GM12878 (cell line): ENCODE measurements at regions not wholly inside any gene's neighbourhood (a gene's known extent, or its start where the extent isn't known, plus 50 kb on each side); places are given as distances from the start of the nearest gene placed in this dataset.
"Not testable (repeated sequence)": the region's sequence is repeated elsewhere in the genome, so short reads cannot be mapped to it uniquely, and the experiment has no call there.

Source experiments
- ATAC-seq: fragments of 200-7000 bp; cut with Tn5 transposase; 3 replicates; pipeline ENCODE4 v1.9.1; 2020; ENCODE audit warnings: mild to moderate bottlenecking, moderate library complexity
- BruUV-seq: library from RNA; stranded (reverse); fragments of 400-500 nt; replicated peaks from 2 replicates; lab custom pipeline; 2021; lab: Mats Ljungman, UMichigan
- CTCF ChIA-PET: fragments of 300-600 bp; sonication (Branson Sonifier 250); formaldehyde crosslinking; extraction: SDS; loops from one replicate; lab custom pipeline; 2021; ENCODE audit warnings: inconsistent platforms; lab: Yijun Ruan, JAX
- POLR2A ChIA-PET: fragments of 350-600 bp; formaldehyde crosslinking; extraction: SDS; loops from one replicate; lab custom pipeline; 2021; ENCODE audit warnings: inconsistent platforms; lab: Charles Lee
- RAD21 ChIA-PET: fragments of 300-600 bp; sonication (Branson Sonifier 250); formaldehyde crosslinking; loops from one replicate; lab custom pipeline; 2023; ENCODE audit warnings: antibody characterized with exemption; ENCODE audit not compliant: unreplicated experiment; lab: Charles Lee
- SMC1A ChIA-PET: fragments of 300-600 bp; sonication (Branson Sonifier 250); formaldehyde crosslinking; loops from one replicate; lab custom pipeline; 2023; ENCODE audit not compliant: unreplicated experiment, uncharacterized antibody; lab: Charles Lee
- DNase-seq: peaks from one replicate; pipeline ENCODE4 v3.0.0-alpha.2; 2011; ENCODE audit warnings: low read depth, low spot score
- FAIRE-seq: peaks from 3 replicates; lab custom pipeline; 2011; peaks lifted over from hg19 to GRCh38; lab: Jason Lieb, UNC
- H2AFZ ChIP-seq: 2 replicates; pipeline ENCODE4 v1.6.0; 2011; ENCODE audit warnings: low read depth, low read length, control low read depth; ENCODE audit not compliant: control insufficient read depth
- H3K27ac ChIP-seq: 2 replicates; pipeline ENCODE4 v1.5.1; 2011; ENCODE audit warnings: control low read depth; ENCODE audit not compliant: control insufficient read depth, insufficient read depth
- H3K27me3 ChIP-seq, 2 experiments: replicated peaks in 1 of 2; 2 replicates each; pipeline versions ENCODE4 v1.6.0 to v1.6.1; 2011; ENCODE audit warnings: low read length in 1 of 2; ENCODE audit not compliant: control insufficient read depth in 2 of 2, insufficient read depth in 2 of 2
- H3K36me3 ChIP-seq, 2 experiments: 2 replicates each; pipeline ENCODE4 v1.5.1; 2011; ENCODE audit warnings: low read length in 1 of 2; ENCODE audit not compliant: control insufficient read depth in 2 of 2, insufficient read depth in 2 of 2
- H3K4me1 ChIP-seq: 2 replicates; pipeline ENCODE4 v1.6.1; 2011; ENCODE audit warnings: mild to moderate bottlenecking, low read length, moderate library complexity, mixed read lengths; ENCODE audit not compliant: control insufficient read depth, insufficient read depth
- H3K4me2 ChIP-seq: 2 replicates; pipeline ENCODE4 v1.6.0; 2011; ENCODE audit warnings: control low read depth; ENCODE audit not compliant: control insufficient read depth, insufficient read depth
- H3K4me3 ChIP-seq: fragments of 200-600 bp; sonication (generic); 2 replicates; pipeline ENCODE4 v1.5.1; 2016
- H3K79me2 ChIP-seq: 2 replicates; pipeline ENCODE4 v1.6.0; 2011; ENCODE audit warnings: low read length; ENCODE audit not compliant: control insufficient read depth, insufficient read depth
- H3K9ac ChIP-seq: 2 replicates; pipeline ENCODE4 v1.8.0; 2011; ENCODE audit warnings: low read length, control low read depth, mixed read lengths; ENCODE audit not compliant: control insufficient read depth, insufficient read depth
- H3K9me3 ChIP-seq: replicated peaks from 3 replicates; pipeline ENCODE4 v1.5.1; 2011; ENCODE audit warnings: mild to moderate bottlenecking, low read length; ENCODE audit not compliant: control insufficient read depth, insufficient read depth
- H4K20me1 ChIP-seq: 2 replicates; pipeline ENCODE4 v1.6.0; 2011; ENCODE audit not compliant: control insufficient read depth, insufficient read depth
- CHD4 ChIP-seq: fragments of 200-600 bp; sonication (generic); IDR thresholded peaks from 2 replicates; pipeline ENCODE4 v1.6.1; 2016; ENCODE audit warnings: mild to moderate bottlenecking
- GABPA ChIP-seq: IDR thresholded peaks from 2 replicates; pipeline ENCODE4 v1.6.1; 2014; ENCODE audit warnings: antibody characterized with exemption, low read depth, mild to moderate bottlenecking, inconsistent platforms
- WGBS: methylation state at CpG from one replicate; pipeline ENCODE4 v1.1.6; 2016; ENCODE audit warnings: low lambda C conversion rate; ENCODE audit not compliant: insufficient replicate concordance, insufficient coverage; ENCODE audit errors: missing lambda C conversion rate; 5-methylcytosine and 5-hydroxymethylcytosine counted together
- in situ Hi-C: fragments of 300-500 bp; cut with MboI; formaldehyde crosslinking; loops from 9 replicates; pipeline ENCODE4 v1.14.3; 2018; ENCODE audit warnings: mixed read lengths
- intact Hi-C: fragments of 100-400 bp; cut with micrococcal nuclease; formaldehyde crosslinking; loops from one replicate; pipeline ENCODE4 v1.14.2; 2022; ENCODE audit not compliant: unreplicated experiment

- TF ChIP-seq CHD4 (no peak), GABPA (no peak)
Observed at GRCh38 chr21:9780441-9780937, 740.9 kb upstream of the TPTE start (continued).

- BruUV-seq, H3K4me2 ChIP-seq, H2AFZ ChIP-seq, ATAC-seq, H4K20me1 ChIP-seq, H3K9me3 ChIP-seq, in situ Hi-C loops, H3K4me1 ChIP-seq, FAIRE-seq, CTCF ChIA-PET, H3K27me3 ChIP-seq, H3K27ac ChIP-seq, DNase-seq, H3K79me2 ChIP-seq, intact Hi-C loops, H3K36me3 ChIP-seq, POLR2A ChIA-PET, RAD21 ChIA-PET, H3K9ac ChIP-seq, SMC1A ChIA-PET, H3K4me3 ChIP-seq: not testable (repeated sequence)
- 8% methylated on average over 2 of the region's 2 CpGs for WGBS
Observed at GRCh38 chr21:9783587-9783986, 737.8 kb upstream of the TPTE start.

- in situ Hi-C loops, SMC1A ChIA-PET: not testable (repeated sequence)
Observed at GRCh38 chr21:9784201-9784600, 737.2 kb upstream of the TPTE start.

GRCh38 chr21:9786092-9786491, 735.3 kb upstream of the TPTE start:
- H3K36me3 ChIP-seq, BruUV-seq, SMC1A ChIA-PET, H3K4me1 ChIP-seq, H3K79me2 ChIP-seq, intact Hi-C loops, CTCF ChIA-PET, H3K27ac ChIP-seq, POLR2A ChIA-PET, H3K27me3 ChIP-seq, ATAC-seq, in situ Hi-C loops, FAIRE-seq, H3K9ac ChIP-seq, DNase-seq, RAD21 ChIA-PET, H3K9me3 ChIP-seq, H3K4me3 ChIP-seq, H2AFZ ChIP-seq, H3K4me2 ChIP-seq, H4K20me1 ChIP-seq: not testable (repeated sequence)
- 3% methylated on average over 7 of the region's 7 CpGs for WGBS

More at GRCh38 chr21:9784201-9784600, 737.2 kb upstream of the TPTE start:
- ATAC-seq, H3K9me3 ChIP-seq, H3K4me1 ChIP-seq, CTCF ChIA-PET, H3K4me3 ChIP-seq, H3K79me2 ChIP-seq, FAIRE-seq, DNase-seq, H3K9ac ChIP-seq, H3K4me2 ChIP-seq, RAD21 ChIA-PET, H4K20me1 ChIP-seq, H2AFZ ChIP-seq, POLR2A ChIA-PET, H3K27me3 ChIP-seq, BruUV-seq, H3K36me3 ChIP-seq, H3K27ac ChIP-seq, intact Hi-C loops: not testable (repeated sequence)
- WGBS: 0% methylated on average over 1 of the region's 1 CpG

- H3K27me3 ChIP-seq, H4K20me1 ChIP-seq, RAD21 ChIA-PET, intact Hi-C loops, POLR2A ChIA-PET, ATAC-seq, H3K4me2 ChIP-seq, BruUV-seq, FAIRE-seq, H3K27ac ChIP-seq, H2AFZ ChIP-seq, SMC1A ChIA-PET, CTCF ChIA-PET, H3K4me1 ChIP-seq, H3K9me3 ChIP-seq, H3K9ac ChIP-seq, DNase-seq, in situ Hi-C loops, H3K36me3 ChIP-seq, H3K4me3 ChIP-seq, H3K79me2 ChIP-seq: not testable (repeated sequence)
- 14% methylated on average over 5 of the region's 5 CpGs for WGBS
Observed at GRCh38 chr21:9788281-9788680, 733.1 kb upstream of the TPTE start.
